Body of pancreas (tissue), 4 donors: ENCODE measurements at regions not wholly inside any gene's neighbourhood (a gene's known extent, or its start where the extent isn't known, plus 50 kb on each side); places are given as distances from the start of the nearest gene placed in this dataset.

Experiments used
- ATAC-seq: fragments of 150-250 bp; one replicate; pipeline ENCODE4 v1.9.1; 2016
- DNase-seq, 4 donors: peaks; one replicate each; pipeline ENCODE4 v3.0.0-alpha.2; 2019
- H3K27ac ChIP-seq, 4 donors: fragments of 200-600 bp; sonication (generic); 1 replicate in 3 of 4; 2 replicates in 1 of 4; pipeline versions ENCODE4 v1.5.1 to v1.6.1; 2016 to 2019; ENCODE audit warnings: mild to moderate bottlenecking in 1 of 4, mixed read lengths in 1 of 4, moderate library complexity in 1 of 4
- H3K27me3 ChIP-seq, 2 donors: fragments of 200-600 bp; sonication (generic); one replicate each; pipeline ENCODE4 v1.6.0; 2016; ENCODE audit warnings: mild to moderate bottlenecking in 1 of 2
- H3K36me3 ChIP-seq, 2 donors: fragments of 200-600 bp; sonication (generic); replicated peaks in 1 of 2; 2 replicates each; pipeline ENCODE4 v1.5.1; 2016; ENCODE audit warnings: low read depth in 2 of 2; ENCODE audit not compliant: insufficient read depth in 1 of 2
- H3K4me1 ChIP-seq: fragments of 200-600 bp; sonication (generic); one replicate; pipeline ENCODE4 v1.6.0; 2016
- H3K4me3 ChIP-seq, 2 donors: fragments of 200-600 bp; sonication (generic); 1 replicate in 1 of 2; 2 replicates in 1 of 2; pipeline ENCODE4 v1.5.1; 2016 to 2019
- H3K9me3 ChIP-seq, 3 donors: fragments of 200-600 bp; sonication (generic); 1 replicate in 2 of 3; 2 replicates in 1 of 3; pipeline ENCODE4 v1.5.1; 2016
- POLR2A ChIP-seq, 3 donors: fragments of 450-650 bp; IDR thresholded peaks; one replicate each; pipeline ENCODE4 v1.6.1; 2016; ENCODE audit warnings: antibody characterized with exemption in 3 of 3, mild to moderate bottlenecking in 2 of 3
- WGBS, 2 donors: methylation state at CpG; one replicate each; pipeline ENCODE4 v1.1.5; 2017; 5-methylcytosine and 5-hydroxymethylcytosine counted together
- intact Hi-C: fragments of 100-400 bp; cut with DNase I; formaldehyde crosslinking; loops from one replicate; pipeline ENCODE4 v1.15.1; 2023
- TF ChIP-seq, protein P1 (sequence below), 7 experiments: fragments of 450-650 bp in 4 of 7; fragments of 200-600 bp in 3 of 7; sonication (generic) in 3 of 7; IDR thresholded peaks; one replicate each; pipeline ENCODE4 v1.5.1; 2016 to 2019; ENCODE audit warnings: antibody characterized with exemption in 7 of 7

- intact Hi-C loops = no loop called here
- 60 to 64% methylated on average over 7 to 11 of the region's 11 CpGs for WGBS, 2 donors
- DNase-seq (no peak), ATAC-seq (no peak)
- Histone ChIP-seq H3K27me3 (no peaks in the 10 kb centered on the region), H3K4me1 (no peaks in the 10 kb centered on the region), H3K36me3 (no peaks in the 10 kb centered on the region), H3K4me3 (no peak overlapping the region), H3K9me3 (no peaks in the 10 kb centered on the region), H3K27ac (no peak overlapping the region)
- TF ChIP-seq POLR2A (IDR thresholded peaks at IDR 0.05) = no peak
- TF ChIP-seq, protein P1, sequence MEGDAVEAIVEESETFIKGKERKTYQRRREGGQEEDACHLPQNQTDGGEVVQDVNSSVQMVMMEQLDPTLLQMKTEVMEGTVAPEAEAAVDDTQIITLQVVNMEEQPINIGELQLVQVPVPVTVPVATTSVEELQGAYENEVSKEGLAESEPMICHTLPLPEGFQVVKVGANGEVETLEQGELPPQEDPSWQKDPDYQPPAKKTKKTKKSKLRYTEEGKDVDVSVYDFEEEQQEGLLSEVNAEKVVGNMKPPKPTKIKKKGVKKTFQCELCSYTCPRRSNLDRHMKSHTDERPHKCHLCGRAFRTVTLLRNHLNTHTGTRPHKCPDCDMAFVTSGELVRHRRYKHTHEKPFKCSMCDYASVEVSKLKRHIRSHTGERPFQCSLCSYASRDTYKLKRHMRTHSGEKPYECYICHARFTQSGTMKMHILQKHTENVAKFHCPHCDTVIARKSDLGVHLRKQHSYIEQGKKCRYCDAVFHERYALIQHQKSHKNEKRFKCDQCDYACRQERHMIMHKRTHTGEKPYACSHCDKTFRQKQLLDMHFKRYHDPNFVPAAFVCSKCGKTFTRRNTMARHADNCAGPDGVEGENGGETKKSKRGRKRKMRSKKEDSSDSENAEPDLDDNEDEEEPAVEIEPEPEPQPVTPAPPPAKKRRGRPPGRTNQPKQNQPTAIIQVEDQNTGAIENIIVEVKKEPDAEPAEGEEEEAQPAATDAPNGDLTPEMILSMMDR (IDR thresholded peaks at IDR 0.05) = no peak
Measured at GRCh38 chr15:77692614-77693013, 59.9 kb upstream of the LINGO1 start.

DNA sequence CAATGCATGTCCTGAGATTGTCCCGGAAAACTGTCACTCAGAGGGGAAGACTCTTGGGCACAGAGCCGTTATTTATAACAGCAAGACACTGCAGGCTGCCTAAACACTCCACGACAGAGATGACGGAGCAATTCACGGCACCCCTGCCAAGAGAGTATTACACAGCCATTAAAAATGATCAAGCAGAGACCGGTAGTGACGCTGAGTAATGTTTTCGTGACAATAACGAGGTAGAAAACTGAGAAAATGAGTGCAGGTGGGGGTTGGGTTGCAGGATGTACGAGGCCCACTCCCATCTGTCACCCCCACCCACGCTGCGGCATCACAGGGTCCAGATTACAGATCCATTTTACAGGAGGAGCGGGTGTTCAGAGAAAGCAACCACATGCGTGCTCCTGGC, 58.9 kb upstream of the LINGO1 start:
- no peaks in the 10 kb centered on the region for H3K27me3 ChIP-seq
- H3K4me3 ChIP-seq = no peak overlapping the region
- TF ChIP-seq, protein P1 (IDR thresholded peaks at IDR 0.05) = no peak
- no peak for TF ChIP-seq POLR2A (IDR thresholded peaks at IDR 0.05)
- no peak for DNase-seq
- H3K4me1 ChIP-seq = no peaks in the 10 kb centered on the region
- no peak for ATAC-seq
- no peaks in the 10 kb centered on the region for H3K9me3 ChIP-seq
- no peaks in the 10 kb centered on the region for H3K36me3 ChIP-seq
- 62 to 67% methylated on average over 14 of the region's 14 CpGs for WGBS, 2 donors
- intact Hi-C loops = no loop called here
- no peak overlapping the region for H3K27ac ChIP-seq

- ATAC-seq (no peak), DNase-seq (no peak)
- H3K9me3 ChIP-seq = no peaks in the 10 kb centered on the region
- no peaks in the 10 kb centered on the region for H3K36me3 ChIP-seq
- intact Hi-C loops = no loop called here
- no peaks in the 10 kb centered on the region for H3K4me1 ChIP-seq
- H3K27me3 ChIP-seq = no peaks in the 10 kb centered on the region
- H3K4me3 ChIP-seq = no peak overlapping the region
- 66% methylated on average over 4 of the region's 4 CpGs for WGBS, 2 donors
- H3K27ac ChIP-seq = no peak overlapping the region
- TF ChIP-seq, protein P1 (IDR thresholded peaks at IDR 0.05) = no peak
- TF ChIP-seq POLR2A (IDR thresholded peaks at IDR 0.05) = no peak
Measured at GRCh38 chr15:77689821-77690220, 57.1 kb upstream of the LINGO1 start.

DNA sequence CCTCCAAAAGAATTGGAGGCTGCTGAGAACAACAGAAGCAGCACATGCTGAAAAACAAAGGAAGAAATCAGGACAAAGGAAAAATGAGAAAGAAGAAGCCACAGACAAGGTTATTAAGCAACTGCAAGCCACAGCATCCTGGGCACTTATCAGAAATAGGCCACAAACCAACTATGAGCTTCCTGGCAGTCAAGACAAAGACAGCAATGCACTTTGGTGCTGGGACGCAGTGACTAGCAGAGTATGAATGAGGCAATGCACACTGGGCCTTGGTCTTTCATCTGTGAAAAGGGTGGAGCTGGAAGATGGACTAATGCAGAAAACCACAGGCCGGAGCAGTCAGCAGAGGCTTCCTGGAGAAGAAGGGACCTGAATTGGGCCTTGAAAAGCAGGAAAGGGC, 56.0 kb upstream of the LINGO1 start:
- Histone ChIP-seq H3K4me3 (no peak overlapping the region), H3K9me3 (no peaks in the 10 kb centered on the region), H3K4me1 (no peaks in the 10 kb centered on the region), H3K27ac (no peak overlapping the region), H3K27me3 (no peaks in the 10 kb centered on the region), H3K36me3 (no peaks in the 10 kb centered on the region)
- TF ChIP-seq POLR2A (IDR thresholded peaks at IDR 0.05) = no peak
- TF ChIP-seq, protein P1 (IDR thresholded peaks at IDR 0.05) = no peak
- 63 to 77% methylated on average over 2 of the region's 2 CpGs for WGBS, 2 donors
- ATAC-seq (no peak), DNase-seq (no peak)
- intact Hi-C loops = no loop called here

- 64 to 66% methylated on average over 6 to 8 of the region's 8 CpGs for WGBS, 2 donors
Measured at GRCh38 chr15:77688266-77688665, 55.6 kb upstream of the LINGO1 start.

More at GRCh38 chr15:77688266-77688665, 55.6 kb upstream of the LINGO1 start:
- Histone ChIP-seq H3K27ac (no peak overlapping the region), H3K27me3 (no peaks in the 10 kb centered on the region), H3K4me3 (no peak overlapping the region), H3K4me1 (no peaks in the 10 kb centered on the region), H3K36me3 (no peaks in the 10 kb centered on the region), H3K9me3 (no peaks in the 10 kb centered on the region)
- no peak for DNase-seq
- ATAC-seq = no peak
- intact Hi-C loops = no loop called here
- TF ChIP-seq POLR2A (IDR thresholded peaks at IDR 0.05) = no peak
- TF ChIP-seq, protein P1 (IDR thresholded peaks at IDR 0.05) = no peak
